ENCODE measurements at regions not wholly inside any gene's neighbourhood (a gene's known extent, or its start where the extent isn't known, plus 50 kb on each side); places are given as distances from the start of the nearest gene placed in this dataset.

DNA sequence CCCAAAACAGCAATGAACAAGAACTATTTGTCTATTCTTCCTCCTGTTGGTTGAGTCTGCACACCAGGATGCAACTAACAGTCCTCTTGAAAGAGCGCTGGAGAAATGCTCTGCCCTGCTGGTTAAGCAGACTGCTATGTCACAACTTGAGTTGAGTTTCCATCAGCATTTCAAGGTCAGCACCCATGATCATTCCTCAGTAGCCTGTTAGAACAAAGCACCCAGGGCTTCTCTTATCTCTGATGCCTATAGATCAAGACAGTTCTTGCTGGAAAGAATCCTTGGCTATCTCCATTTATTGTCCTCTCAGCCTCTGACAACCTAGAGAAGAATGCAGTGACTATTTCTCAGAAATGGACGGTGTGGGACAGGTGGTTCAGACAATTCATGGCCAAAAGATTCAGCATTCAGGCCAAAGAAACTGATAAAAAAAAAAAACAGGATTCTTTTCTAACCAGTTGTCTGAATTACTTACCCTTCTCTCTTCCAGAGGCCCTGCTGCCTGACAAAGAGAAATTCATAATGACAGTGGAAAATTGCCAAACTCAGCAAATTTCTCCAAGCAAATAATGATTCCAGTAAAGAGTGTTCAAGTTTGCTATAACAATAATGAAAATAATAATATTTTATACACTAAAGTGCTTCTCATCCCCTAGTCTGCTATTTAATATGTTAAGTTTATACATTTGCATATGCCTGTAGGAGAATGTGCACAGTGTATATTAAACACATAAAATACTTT, 306.7 kb downstream of the EMP1 start:
- ATAC-seq (ENCODE audit: low FRiP score): no peak

DNA sequence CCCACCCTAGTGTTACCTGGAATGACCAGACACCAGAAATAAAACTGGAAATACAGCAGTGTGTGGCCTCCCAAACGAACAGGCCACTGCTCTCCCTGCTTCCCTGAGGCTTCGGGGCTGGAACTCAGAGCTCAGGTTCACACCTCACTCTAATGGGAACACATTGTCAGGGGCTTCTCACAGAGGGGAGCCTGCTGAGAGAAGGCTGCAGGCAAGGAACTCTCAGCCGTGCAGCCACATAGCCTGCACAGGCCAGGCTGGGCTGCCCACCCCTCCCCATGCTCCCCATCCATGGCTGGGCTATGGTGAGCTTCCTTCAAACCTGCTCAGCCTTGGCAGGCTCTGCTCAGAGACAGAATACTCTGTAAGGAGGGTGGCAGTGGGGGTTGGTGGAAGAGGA, 302.5 kb downstream of the EMP1 start:
- TF ChIP-seq, protein P1, sequence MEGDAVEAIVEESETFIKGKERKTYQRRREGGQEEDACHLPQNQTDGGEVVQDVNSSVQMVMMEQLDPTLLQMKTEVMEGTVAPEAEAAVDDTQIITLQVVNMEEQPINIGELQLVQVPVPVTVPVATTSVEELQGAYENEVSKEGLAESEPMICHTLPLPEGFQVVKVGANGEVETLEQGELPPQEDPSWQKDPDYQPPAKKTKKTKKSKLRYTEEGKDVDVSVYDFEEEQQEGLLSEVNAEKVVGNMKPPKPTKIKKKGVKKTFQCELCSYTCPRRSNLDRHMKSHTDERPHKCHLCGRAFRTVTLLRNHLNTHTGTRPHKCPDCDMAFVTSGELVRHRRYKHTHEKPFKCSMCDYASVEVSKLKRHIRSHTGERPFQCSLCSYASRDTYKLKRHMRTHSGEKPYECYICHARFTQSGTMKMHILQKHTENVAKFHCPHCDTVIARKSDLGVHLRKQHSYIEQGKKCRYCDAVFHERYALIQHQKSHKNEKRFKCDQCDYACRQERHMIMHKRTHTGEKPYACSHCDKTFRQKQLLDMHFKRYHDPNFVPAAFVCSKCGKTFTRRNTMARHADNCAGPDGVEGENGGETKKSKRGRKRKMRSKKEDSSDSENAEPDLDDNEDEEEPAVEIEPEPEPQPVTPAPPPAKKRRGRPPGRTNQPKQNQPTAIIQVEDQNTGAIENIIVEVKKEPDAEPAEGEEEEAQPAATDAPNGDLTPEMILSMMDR (IDR thresholded peaks at IDR 0.05): no peak
- DNase-seq (ENCODE audit: low spot score): no peak
- no peak for ATAC-seq (ENCODE audit: low FRiP score)

More for the DNA sequence above, 306.7 kb downstream of the EMP1 start:
- no peak for DNase-seq (ENCODE audit: low spot score)
- TF ChIP-seq, protein P1 (IDR thresholded peaks at IDR 0.05): no peak

DNA sequence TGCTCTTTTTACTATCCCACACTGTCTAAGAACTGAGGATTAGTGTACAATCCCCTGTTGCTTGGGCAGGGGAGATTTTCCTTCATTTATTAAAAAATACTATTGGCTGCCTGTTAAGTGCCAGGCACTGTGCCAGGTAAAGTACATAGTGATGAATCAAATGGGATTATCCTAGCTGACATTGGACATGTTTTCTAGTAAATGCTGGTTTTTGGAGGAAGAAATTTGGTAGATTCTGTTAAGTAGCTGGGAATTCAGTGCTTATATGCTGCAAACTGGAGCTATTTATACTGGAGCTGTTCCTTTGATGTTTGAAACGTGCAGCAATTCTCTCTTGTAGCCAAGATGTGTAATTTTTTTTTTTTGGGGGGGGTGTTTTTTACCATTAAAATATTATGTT, 299.6 kb downstream of the EMP1 start:
- TF ChIP-seq, protein P1 (IDR thresholded peaks at IDR 0.05): no peak
- ATAC-seq (ENCODE audit: low FRiP score): no peak

DNA sequence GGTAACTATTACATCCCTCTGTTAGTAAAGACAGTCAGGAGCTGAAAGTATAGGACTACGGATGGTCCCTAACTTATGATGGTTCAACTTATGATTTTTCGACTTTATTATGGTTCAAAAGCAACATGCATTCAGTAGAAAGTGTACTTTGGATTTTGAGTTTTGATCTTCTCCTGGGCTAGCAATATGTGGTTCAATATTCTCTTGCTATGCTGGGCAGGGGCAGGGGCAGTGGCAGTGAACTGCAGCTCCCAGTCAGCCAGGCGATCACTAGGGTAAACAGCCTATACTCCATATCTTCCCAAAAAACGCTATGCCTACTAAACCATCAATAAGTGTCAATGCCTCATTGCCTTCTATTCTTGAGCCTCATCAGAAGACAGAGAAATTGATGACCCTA, 292.7 kb downstream of the EMP1 start:
- TF ChIP-seq, protein P1 (IDR thresholded peaks at IDR 0.05): no peak
- no peak for ATAC-seq (ENCODE audit: low FRiP score)

More for the DNA sequence above, 299.6 kb downstream of the EMP1 start:
- no peak for DNase-seq (ENCODE audit: low spot score)

DNA sequence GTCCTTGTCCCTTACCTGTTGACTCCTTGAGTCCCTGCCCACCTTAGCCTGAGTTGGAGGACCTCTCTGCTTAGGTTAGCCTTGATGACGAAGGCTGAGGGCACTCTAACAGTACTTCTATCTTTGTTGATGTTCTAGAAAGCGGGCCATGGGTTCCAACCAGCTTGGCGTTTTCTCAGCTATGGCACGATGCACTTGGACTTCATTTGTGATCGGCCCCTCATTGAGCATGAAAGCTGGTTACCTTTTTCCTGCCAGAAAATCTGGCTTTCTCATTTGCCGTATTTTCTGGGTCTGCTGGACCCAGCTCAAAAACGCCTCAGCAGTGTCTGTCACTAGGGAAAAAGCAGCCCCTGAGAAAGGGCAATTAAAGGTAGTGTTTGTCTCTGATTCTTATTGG, 290.8 kb downstream of the EMP1 start:
- TF ChIP-seq, protein P1 (IDR thresholded peaks at IDR 0.05): no peak
- ATAC-seq (ENCODE audit: low FRiP score): no peak

More for the DNA sequence above, 292.7 kb downstream of the EMP1 start:
- DNase-seq (ENCODE audit: low spot score): no peak

DNA sequence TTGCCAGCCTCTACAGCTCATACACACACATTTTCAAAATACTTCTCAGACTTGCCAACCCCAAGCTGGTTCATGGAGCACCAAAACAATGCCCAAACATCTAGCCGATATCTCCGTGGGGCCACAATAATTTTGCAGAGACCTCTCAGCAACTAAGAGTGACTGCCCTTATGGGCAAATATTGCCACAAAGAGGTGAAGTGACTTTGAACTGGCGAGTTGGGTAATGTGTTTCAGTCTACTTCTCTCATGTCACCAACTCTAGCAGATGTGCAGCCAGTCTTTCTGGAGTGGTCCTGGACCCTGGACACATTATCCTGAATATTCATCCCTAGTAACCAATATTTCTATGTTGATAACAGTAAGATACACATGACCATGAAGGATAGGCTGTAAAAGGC, 290.3 kb downstream of the EMP1 start:
- ATAC-seq (ENCODE audit: low FRiP score): no peak
- TF ChIP-seq, protein P1 (IDR thresholded peaks at IDR 0.05): no peak
- DNase-seq (ENCODE audit: low spot score): no peak

More for the DNA sequence above, 290.8 kb downstream of the EMP1 start:
- no peak for DNase-seq (ENCODE audit: low spot score)

DNA sequence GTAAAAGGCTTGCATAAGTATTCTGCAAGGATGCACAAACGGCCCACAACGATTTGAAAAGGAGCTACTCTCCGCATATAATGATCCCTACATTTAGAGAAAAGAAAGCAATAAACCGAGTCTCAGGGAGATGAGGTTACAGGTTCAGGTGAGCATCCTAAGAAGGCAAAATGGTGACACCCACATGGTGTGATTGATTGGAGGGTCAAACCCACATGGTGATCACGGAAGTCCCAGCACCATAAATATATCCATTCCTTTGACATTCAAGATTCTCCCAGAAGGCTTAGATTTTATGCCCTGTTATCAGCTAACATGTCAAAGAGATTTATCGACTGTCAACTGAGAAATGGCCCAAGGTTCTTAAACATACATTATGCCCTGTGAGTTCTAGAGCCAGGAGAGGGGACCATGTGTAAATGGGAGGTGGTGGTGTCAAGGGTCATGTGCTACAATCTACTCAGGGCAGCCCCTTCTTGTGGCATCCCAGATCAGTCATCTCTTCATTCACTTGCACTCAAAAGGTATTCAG, 282.2 kb downstream of the EMP1 start:
- DNase-seq (ENCODE audit: low spot score) (no peak), ATAC-seq (ENCODE audit: low FRiP score) (no peak)
- TF ChIP-seq, protein P1 (IDR thresholded peaks at IDR 0.05): no peak
